ENCODE measurements at regions not wholly inside any gene's neighbourhood (a gene's known extent, or its start where the extent isn't known, plus 50 kb on each side); places are given as distances from the start of the nearest gene placed in this dataset.

DNA sequence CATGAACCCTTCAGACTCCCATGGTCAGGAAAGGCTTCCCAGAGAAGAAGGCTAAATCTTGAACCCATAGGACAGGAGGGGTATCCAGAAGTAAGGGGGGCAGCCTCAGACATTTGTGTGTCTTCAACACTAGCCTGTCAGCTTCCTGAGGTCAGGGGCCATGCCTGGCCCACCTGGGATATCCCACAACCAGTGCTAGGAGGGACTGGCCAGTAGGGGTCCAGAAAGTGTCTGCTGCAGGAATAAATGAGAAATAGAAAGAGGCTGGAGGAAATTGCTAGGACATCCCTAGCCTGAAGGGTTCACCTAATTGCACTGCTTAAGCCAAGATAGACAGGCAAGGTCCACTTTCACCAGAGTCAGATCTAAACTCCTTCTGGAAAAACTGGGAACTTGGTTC, 799.6 kb upstream of the ID2 start:
- Mint-ChIP-seq H3K36me3 (ENCODE audit: unreplicated experiment) (no peaks in the 10 kb centered on the region), H3K9me3 (ENCODE audit: unreplicated experiment) (no peaks in the 10 kb centered on the region), H3K4me3 (ENCODE audit: unreplicated experiment) (no peak overlapping the region), H3K4me1 (ENCODE audit: unreplicated experiment) (no peaks in the 10 kb centered on the region), H3K27ac (ENCODE audit: unreplicated experiment) (no peak overlapping the region), H3K27me3 (ENCODE audit: unreplicated experiment) (no peaks in the 10 kb centered on the region)
- DNase-seq (ENCODE audit: extremely low spot score, unreplicated experiment), result no peak
- TF ChIP-seq, protein P1, sequence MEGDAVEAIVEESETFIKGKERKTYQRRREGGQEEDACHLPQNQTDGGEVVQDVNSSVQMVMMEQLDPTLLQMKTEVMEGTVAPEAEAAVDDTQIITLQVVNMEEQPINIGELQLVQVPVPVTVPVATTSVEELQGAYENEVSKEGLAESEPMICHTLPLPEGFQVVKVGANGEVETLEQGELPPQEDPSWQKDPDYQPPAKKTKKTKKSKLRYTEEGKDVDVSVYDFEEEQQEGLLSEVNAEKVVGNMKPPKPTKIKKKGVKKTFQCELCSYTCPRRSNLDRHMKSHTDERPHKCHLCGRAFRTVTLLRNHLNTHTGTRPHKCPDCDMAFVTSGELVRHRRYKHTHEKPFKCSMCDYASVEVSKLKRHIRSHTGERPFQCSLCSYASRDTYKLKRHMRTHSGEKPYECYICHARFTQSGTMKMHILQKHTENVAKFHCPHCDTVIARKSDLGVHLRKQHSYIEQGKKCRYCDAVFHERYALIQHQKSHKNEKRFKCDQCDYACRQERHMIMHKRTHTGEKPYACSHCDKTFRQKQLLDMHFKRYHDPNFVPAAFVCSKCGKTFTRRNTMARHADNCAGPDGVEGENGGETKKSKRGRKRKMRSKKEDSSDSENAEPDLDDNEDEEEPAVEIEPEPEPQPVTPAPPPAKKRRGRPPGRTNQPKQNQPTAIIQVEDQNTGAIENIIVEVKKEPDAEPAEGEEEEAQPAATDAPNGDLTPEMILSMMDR (IDR thresholded peaks at IDR 0.05), result no peak

DNA sequence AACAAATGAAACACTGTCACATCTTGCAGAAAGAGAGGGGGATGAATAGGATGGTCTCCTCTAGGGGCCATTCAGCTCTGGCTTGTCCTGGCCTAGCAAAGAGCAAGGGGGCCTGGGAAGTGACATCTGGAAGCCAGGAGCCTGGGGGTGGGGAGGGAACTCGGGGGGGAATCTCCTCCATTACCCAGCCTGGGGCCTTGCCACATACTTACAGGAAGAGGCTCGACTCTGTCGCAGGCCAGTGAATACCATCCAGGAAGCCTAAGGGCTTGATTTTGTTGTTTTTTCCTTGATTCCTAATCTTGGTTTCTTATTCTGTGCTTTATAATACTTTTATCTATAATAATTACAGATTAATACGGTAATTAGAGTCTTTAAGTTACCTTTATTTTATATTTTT, 797.5 kb upstream of the ID2 start:
- H3K27ac Mint-ChIP-seq (ENCODE audit: unreplicated experiment), result no peak overlapping the region
- H3K36me3 Mint-ChIP-seq (ENCODE audit: unreplicated experiment), result no peaks in the 10 kb centered on the region

DNA sequence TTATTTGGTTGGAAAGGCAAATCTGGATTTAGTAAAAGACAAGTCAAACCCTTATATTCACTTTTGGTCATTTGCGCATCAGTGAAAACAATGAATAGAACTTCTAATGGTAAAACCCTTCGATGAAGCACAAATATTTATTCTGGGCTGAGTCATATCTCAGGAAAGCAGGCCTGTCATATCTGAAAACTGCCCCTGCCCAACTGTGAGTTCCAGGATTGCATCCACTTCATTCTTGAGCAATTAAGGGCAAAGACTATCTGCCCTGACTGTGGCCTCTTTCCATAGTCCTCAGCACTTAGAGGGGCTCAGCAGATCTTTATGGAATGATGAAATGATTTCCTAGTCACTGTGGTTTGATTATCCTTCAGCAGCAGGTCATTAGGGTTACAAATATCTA, 795.2 kb upstream of the ID2 start:
- TF ChIP-seq, protein P1 (IDR thresholded peaks at IDR 0.05), result no peak
- Mint-ChIP-seq H3K27ac (ENCODE audit: unreplicated experiment) (no peak overlapping the region), H3K36me3 (ENCODE audit: unreplicated experiment) (no peaks in the 10 kb centered on the region), H3K27me3 (ENCODE audit: unreplicated experiment) (peaks cover 3% of the 10 kb centered on the region), H3K9me3 (ENCODE audit: unreplicated experiment) (no peaks in the 10 kb centered on the region), H3K4me1 (ENCODE audit: unreplicated experiment) (no peaks in the 10 kb centered on the region), H3K4me3 (ENCODE audit: unreplicated experiment) (no peak overlapping the region)
- DNase-seq (ENCODE audit: extremely low spot score, unreplicated experiment), result no peak

More for the DNA sequence above, 797.5 kb upstream of the ID2 start:
- Mint-ChIP-seq H3K4me1 (ENCODE audit: unreplicated experiment) (no peaks in the 10 kb centered on the region), H3K4me3 (ENCODE audit: unreplicated experiment) (no peak overlapping the region), H3K27me3 (ENCODE audit: unreplicated experiment) (no peaks in the 10 kb centered on the region), H3K9me3 (ENCODE audit: unreplicated experiment) (no peaks in the 10 kb centered on the region)
- DNase-seq (ENCODE audit: extremely low spot score, unreplicated experiment), result no peak
- TF ChIP-seq, protein P1 (IDR thresholded peaks at IDR 0.05), result no peak

DNA sequence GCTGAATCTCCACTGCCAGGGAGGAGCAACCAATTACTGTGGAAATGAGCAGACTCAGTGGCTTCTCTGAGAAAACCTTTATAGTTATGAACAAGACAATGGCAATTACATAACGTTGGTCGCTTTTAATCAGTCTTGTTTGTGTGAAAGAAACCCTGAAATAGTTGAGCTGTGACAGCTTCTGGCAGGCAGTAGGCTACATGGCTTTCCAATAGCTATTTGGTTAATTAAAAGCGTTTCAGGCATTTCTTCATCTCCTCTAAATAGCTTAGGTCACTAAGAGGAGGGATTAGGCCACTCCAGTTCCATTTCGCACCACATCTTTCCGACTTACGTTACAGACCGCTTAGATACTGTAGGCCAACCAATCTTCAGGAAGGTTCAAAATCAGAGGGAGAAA, 794.4 kb upstream of the ID2 start:
- no peaks in the 10 kb centered on the region for H3K4me1 Mint-ChIP-seq (ENCODE audit: unreplicated experiment)
- H3K9me3 Mint-ChIP-seq (ENCODE audit: unreplicated experiment), result no peaks in the 10 kb centered on the region
- TF ChIP-seq, protein P1 (IDR thresholded peaks at IDR 0.05), result no peak
- no peak overlapping the region for H3K27ac Mint-ChIP-seq (ENCODE audit: unreplicated experiment)
- no peaks in the 10 kb centered on the region for H3K36me3 Mint-ChIP-seq (ENCODE audit: unreplicated experiment)
- no peak overlapping the region for H3K4me3 Mint-ChIP-seq (ENCODE audit: unreplicated experiment)
- no peak for DNase-seq (ENCODE audit: extremely low spot score, unreplicated experiment)
- peaks cover 3% of the 10 kb centered on the region for H3K27me3 Mint-ChIP-seq (ENCODE audit: unreplicated experiment)

DNA sequence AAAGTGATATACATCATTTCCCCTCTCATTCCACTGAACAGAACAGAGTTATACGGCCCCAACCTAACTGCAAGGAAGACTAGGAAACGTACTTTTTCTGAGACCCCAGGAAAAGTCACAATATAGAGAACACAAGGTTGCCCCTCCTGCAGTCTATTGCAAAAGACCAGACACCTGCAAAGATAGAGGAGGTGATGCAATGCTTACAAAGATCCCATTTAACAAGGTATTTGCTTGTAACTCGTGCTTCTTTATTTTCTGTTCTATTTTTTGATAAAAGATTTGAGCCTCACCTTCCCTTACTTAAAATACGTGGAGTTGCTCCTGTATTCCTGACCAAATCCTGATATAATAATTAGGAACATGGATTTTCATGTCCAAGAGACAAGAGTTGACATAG, 793.0 kb upstream of the ID2 start:
- peaks cover 3% of the 10 kb centered on the region for H3K27me3 Mint-ChIP-seq (ENCODE audit: unreplicated experiment)
- H3K4me1 Mint-ChIP-seq (ENCODE audit: unreplicated experiment), result no peaks in the 10 kb centered on the region
- no peaks in the 10 kb centered on the region for H3K9me3 Mint-ChIP-seq (ENCODE audit: unreplicated experiment)
- no peaks in the 10 kb centered on the region for H3K36me3 Mint-ChIP-seq (ENCODE audit: unreplicated experiment)
- TF ChIP-seq, protein P1 (IDR thresholded peaks at IDR 0.05), result no peak
- no peak overlapping the region for H3K27ac Mint-ChIP-seq (ENCODE audit: unreplicated experiment)
- DNase-seq (ENCODE audit: extremely low spot score, unreplicated experiment), result no peak
- H3K4me3 Mint-ChIP-seq (ENCODE audit: unreplicated experiment), result no peak overlapping the region
